ENCODE measurements at regions not wholly inside any gene's neighbourhood (a gene's known extent, or its start where the extent isn't known, plus 50 kb on each side); places are given as distances from the start of the nearest gene placed in this dataset.
"Not testable (repeated sequence)": the region's sequence is repeated elsewhere in the genome, so short reads cannot be mapped to it uniquely, and the experiment has no call there.

DNA sequence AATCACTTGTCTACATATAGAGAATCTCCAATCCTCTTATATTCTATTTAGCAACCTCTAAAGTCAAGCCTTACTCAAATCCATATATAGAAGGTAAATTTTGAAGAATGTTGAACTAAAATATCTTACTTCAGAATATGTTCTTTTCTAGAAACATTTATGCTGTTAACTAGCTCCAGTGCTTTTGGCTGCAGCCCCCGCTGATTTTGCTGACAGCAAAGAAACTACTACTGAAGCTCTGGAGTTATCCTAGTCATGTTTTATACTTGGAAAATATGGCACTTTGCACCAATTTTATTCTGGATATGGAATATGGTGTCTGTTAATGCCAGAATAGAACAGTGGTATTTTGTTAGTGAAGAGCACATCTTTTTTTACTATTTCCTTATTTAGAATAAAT, 212.4 kb upstream of the FSIP2 start:
- Mint-ChIP-seq H3K9me3 (peaks cover 6% of the 10 kb centered on the region), H3K27ac (no peak overlapping the region), H3K4me3 (no peak overlapping the region), H3K27me3 (no peaks in the 10 kb centered on the region), H3K36me3 (no peaks in the 10 kb centered on the region), H3K4me1 (no peaks in the 10 kb centered on the region)
- ATAC-seq: no peak

DNA sequence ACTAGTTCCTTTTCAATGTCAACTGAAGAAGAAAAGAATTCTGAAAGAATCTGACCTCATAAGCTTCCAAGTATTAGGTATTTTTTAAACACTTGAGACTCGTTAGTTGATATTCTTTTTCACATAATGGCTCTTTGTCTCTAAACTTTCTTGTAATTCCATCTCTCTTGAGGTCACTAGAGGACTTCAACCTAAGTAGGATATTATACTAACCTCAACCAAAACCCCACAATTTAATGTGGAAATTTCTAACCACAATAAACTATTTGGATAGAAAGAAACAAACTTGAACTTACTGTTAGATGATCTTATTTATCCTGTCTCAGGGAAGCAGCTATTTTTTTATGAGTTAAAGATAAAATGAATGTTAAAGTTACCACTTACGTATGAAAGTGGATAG, 206.9 kb upstream of the FSIP2 start:
- no peaks in the 10 kb centered on the region for H3K36me3 Mint-ChIP-seq
- no peaks in the 10 kb centered on the region for H3K4me1 Mint-ChIP-seq
- ATAC-seq: no peak
- H3K27me3 Mint-ChIP-seq: no peaks in the 10 kb centered on the region
- H3K27ac Mint-ChIP-seq: no peak overlapping the region
- H3K9me3 Mint-ChIP-seq: no peaks in the 10 kb centered on the region
- H3K4me3 Mint-ChIP-seq: no peak overlapping the region

DNA sequence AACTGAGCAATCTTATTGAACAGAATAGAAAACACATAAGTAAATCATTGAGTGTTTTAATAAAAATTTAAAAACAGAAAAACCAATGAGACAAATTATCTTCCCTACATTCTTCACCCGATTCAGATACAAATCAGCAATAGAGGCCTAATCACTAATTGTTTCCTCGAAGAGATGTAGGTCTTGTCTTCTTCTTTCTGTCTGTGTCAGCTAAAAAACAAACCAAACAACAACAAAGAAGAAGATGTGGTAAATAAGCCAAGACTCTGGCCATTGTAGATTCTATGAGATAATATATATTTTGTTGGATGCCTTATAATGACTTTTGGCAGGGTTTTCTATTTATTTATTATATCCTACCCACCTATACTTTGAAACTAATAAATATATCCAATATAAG, 200.9 kb upstream of the FSIP2 start:
- no peaks in the 10 kb centered on the region for H3K9me3 Mint-ChIP-seq
- H3K4me1 Mint-ChIP-seq: no peaks in the 10 kb centered on the region
- H3K27me3 Mint-ChIP-seq: no peaks in the 10 kb centered on the region
- no peak overlapping the region for H3K4me3 Mint-ChIP-seq
- H3K27ac Mint-ChIP-seq: no peak overlapping the region
- H3K36me3 Mint-ChIP-seq: no peaks in the 10 kb centered on the region
- no peak for ATAC-seq

DNA sequence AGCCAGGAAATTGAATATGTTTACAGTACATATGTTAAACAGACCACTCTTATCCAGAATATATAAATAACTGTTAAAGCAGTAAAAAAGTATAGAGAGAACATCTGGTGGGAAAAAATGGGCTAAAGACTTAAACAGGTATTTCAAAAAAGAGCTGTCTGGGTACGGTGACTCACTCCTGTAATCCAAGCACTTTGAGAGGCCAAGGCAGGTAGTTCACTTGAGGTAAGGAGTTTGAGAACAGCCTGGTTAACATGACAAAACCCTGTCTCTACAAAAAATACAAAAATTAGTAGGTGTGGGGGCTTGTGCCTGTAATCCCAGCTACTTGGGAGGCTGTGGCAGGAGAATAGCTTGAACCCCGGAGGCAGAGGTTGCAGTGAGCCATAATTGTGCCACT, 171.4 kb upstream of the FSIP2 start:
- no peaks in the 10 kb centered on the region for H3K4me1 Mint-ChIP-seq

GRCh38 chr2:185567940-185568339, 170.7 kb upstream of the FSIP2 start:
- no peak overlapping the region for H3K4me3 Mint-ChIP-seq
- no peak overlapping the region for H3K27ac Mint-ChIP-seq
- H3K36me3 Mint-ChIP-seq: no peaks in the 10 kb centered on the region
- no peaks in the 10 kb centered on the region for H3K4me1 Mint-ChIP-seq
- peak; percentile 12 for ATAC-seq
- H3K27me3 Mint-ChIP-seq: no peaks in the 10 kb centered on the region
- H3K9me3 Mint-ChIP-seq: peaks cover 2% of the 10 kb centered on the region

More for the DNA sequence above, 171.4 kb upstream of the FSIP2 start:
- no peaks in the 10 kb centered on the region for H3K36me3 Mint-ChIP-seq
- no peaks in the 10 kb centered on the region for H3K27me3 Mint-ChIP-seq
- peaks cover 2% of the 10 kb centered on the region for H3K9me3 Mint-ChIP-seq
- no peak overlapping the region for H3K27ac Mint-ChIP-seq
- H3K4me3 Mint-ChIP-seq: no peak overlapping the region
- no peak for ATAC-seq

DNA sequence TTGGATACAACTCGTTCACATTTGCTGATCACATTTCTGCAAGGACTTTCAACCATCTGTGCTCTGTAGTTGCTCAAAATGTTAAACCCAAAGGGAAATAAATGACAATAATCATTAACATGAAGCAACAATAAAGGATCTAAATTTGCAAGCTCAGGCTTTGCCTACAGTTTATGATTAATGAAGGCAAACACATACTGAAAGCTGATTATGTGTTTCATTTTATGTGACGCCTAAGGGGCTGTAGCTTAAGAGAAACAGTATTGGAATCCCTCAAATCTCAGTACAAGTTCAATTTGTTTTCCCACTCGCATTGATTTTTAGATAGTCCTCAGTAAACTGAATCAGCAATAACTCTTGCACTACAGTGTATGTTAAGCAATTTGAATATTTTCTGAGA, 160.3 kb upstream of the FSIP2 start:
- Mint-ChIP-seq H3K27me3 (no peaks in the 10 kb centered on the region), H3K36me3 (no peaks in the 10 kb centered on the region), H3K4me1 (no peaks in the 10 kb centered on the region), H3K4me3 (no peak overlapping the region), H3K9me3 (no peaks in the 10 kb centered on the region), H3K27ac (no peak overlapping the region)
- no peak for ATAC-seq

DNA sequence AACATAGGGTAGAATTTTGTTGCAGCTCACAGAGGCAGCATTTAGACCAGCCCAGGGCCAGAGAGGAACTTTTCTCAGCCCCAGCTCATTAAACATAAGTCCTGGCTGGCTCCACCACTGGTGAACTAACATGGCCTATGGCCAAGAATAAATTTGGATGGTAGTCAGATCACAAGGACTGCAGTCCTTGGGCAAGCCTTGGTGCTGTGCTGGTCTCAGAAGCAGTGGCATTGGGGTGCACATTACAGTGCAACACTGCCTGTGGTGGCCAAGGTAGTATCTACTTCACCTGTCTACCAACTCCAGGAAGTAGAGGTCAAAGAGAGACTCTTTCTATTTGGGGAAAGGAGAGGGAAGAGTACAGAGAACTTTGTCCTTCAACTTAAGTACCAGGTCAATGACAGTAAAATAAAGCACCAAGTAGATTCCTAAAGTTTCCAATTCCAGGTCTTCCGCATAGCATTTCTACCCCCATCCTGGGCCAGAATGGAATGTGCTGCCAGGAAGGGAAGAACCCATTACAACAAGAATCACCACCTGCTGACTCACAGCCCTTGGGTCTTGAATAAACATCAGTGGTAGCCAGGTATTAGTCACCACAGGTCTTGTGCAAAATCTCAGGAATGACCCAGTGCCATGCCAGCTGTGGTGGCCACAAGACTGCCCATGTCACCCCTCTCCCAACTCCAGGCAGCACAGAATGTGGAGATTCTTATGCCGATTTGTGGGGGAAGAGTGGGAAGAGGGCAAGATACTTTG, 155.4 kb upstream of the FSIP2 start:
- ATAC-seq: no peak
- no peak overlapping the region for H3K27ac Mint-ChIP-seq
- no peaks in the 10 kb centered on the region for H3K27me3 Mint-ChIP-seq
- peaks cover 6% of the 10 kb centered on the region for H3K9me3 Mint-ChIP-seq
- no peak overlapping the region for H3K4me3 Mint-ChIP-seq
- no peaks in the 10 kb centered on the region for H3K4me1 Mint-ChIP-seq
- no peaks in the 10 kb centered on the region for H3K36me3 Mint-ChIP-seq

- not testable (repeated sequence) for H3K4me3 Mint-ChIP-seq, H3K27me3 Mint-ChIP-seq, H3K4me1 Mint-ChIP-seq, H3K27ac Mint-ChIP-seq, ATAC-seq, H3K9me3 Mint-ChIP-seq, H3K36me3 Mint-ChIP-seq
These were observed 153.4 kb upstream of the FSIP2 start for GRCh38 chr2:185585165-185585564.

- H3K27me3 Mint-ChIP-seq, H3K27ac Mint-ChIP-seq, H3K36me3 Mint-ChIP-seq, H3K4me3 Mint-ChIP-seq, H3K9me3 Mint-ChIP-seq, ATAC-seq, H3K4me1 Mint-ChIP-seq: not testable (repeated sequence)
These were observed 147.3 kb upstream of the FSIP2 start for GRCh38 chr2:185591276-185591675.

DNA sequence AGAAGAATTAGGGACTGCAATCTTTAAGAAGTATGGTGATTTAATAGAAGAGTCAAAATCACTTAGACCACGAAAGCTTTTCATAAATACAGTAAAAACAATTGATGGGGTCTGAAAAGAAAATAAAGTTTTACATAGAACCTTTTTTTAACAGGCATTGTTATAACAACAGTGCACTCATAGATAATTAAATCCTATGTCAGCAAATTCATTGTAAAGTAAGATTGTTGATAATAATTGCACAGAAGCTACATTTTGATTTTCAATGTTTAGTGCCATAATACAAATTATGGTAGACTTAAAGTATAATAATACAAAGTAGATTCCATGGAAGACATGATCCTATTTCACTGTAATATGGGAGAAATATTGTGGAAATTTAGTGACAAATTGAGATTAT, 130.7 kb upstream of the FSIP2 start:
- H3K36me3 Mint-ChIP-seq: no peaks in the 10 kb centered on the region
- no peaks in the 10 kb centered on the region for H3K4me1 Mint-ChIP-seq
- H3K9me3 Mint-ChIP-seq: peaks cover under 1% of the 10 kb centered on the region
- H3K4me3 Mint-ChIP-seq: no peak overlapping the region
- H3K27ac Mint-ChIP-seq: no peak overlapping the region
- no peak for ATAC-seq
- H3K27me3 Mint-ChIP-seq: no peaks in the 10 kb centered on the region

GRCh38 chr2:185608799-185609198, 129.8 kb upstream of the FSIP2 start:
- no peak overlapping the region for H3K27ac Mint-ChIP-seq
- no peaks in the 10 kb centered on the region for H3K36me3 Mint-ChIP-seq
- peaks cover 5% of the 10 kb centered on the region for H3K9me3 Mint-ChIP-seq
- H3K4me3 Mint-ChIP-seq: no peak overlapping the region
- ATAC-seq: no peak
- H3K27me3 Mint-ChIP-seq: no peaks in the 10 kb centered on the region
- no peaks in the 10 kb centered on the region for H3K4me1 Mint-ChIP-seq

GRCh38 chr2:185610301-185610700, 128.3 kb upstream of the FSIP2 start:
- H3K9me3 Mint-ChIP-seq: peaks cover 10% of the 10 kb centered on the region
- H3K4me1 Mint-ChIP-seq: no peaks in the 10 kb centered on the region
- no peak for ATAC-seq
- no peaks in the 10 kb centered on the region for H3K27me3 Mint-ChIP-seq
- H3K27ac Mint-ChIP-seq: no peak overlapping the region
- H3K4me3 Mint-ChIP-seq: no peak overlapping the region
- H3K36me3 Mint-ChIP-seq: no peaks in the 10 kb centered on the region

- Mint-ChIP-seq H3K27me3 (no peaks in the 10 kb centered on the region), H3K27ac (no peak overlapping the region), H3K4me1 (no peaks in the 10 kb centered on the region), H3K4me3 (no peak overlapping the region), H3K9me3 (peaks cover 9% of the 10 kb centered on the region), H3K36me3 (no peaks in the 10 kb centered on the region)
- no peak for ATAC-seq
These were observed 120.0 kb upstream of the FSIP2 start for GRCh38 chr2:185618625-185619024.

- Mint-ChIP-seq H3K4me1 (no peaks in the 10 kb centered on the region), H3K27ac (no peak overlapping the region), H3K9me3 (no peaks in the 10 kb centered on the region), H3K27me3 (no peaks in the 10 kb centered on the region), H3K4me3 (no peak overlapping the region), H3K36me3 (no peaks in the 10 kb centered on the region)
- ATAC-seq: no peak
These were observed 113.0 kb upstream of the FSIP2 start for GRCh38 chr2:185625604-185626003.

GRCh38 chr2:185628985-185629384, 109.6 kb upstream of the FSIP2 start:
- Mint-ChIP-seq H3K27ac (no peak overlapping the region), H3K4me1 (no peaks in the 10 kb centered on the region), H3K9me3 (no peaks in the 10 kb centered on the region)

GRCh38 chr2:185633621-185634020, 105.0 kb upstream of the FSIP2 start:
- Mint-ChIP-seq H3K36me3 (no peaks in the 10 kb centered on the region), H3K4me3 (no peak overlapping the region), H3K4me1 (no peaks in the 10 kb centered on the region), H3K9me3 (no peaks in the 10 kb centered on the region), H3K27ac (no peak overlapping the region), H3K27me3 (no peaks in the 10 kb centered on the region)
- no peak for ATAC-seq

More at GRCh38 chr2:185628985-185629384, 109.6 kb upstream of the FSIP2 start:
- no peaks in the 10 kb centered on the region for H3K36me3 Mint-ChIP-seq
- no peaks in the 10 kb centered on the region for H3K27me3 Mint-ChIP-seq
- no peak for ATAC-seq
- H3K4me3 Mint-ChIP-seq: no peak overlapping the region

GRCh38 chr2:185638771-185639170, 99.8 kb upstream of the FSIP2 start:
- no peaks in the 10 kb centered on the region for H3K4me1 Mint-ChIP-seq
- H3K27ac Mint-ChIP-seq: no peak overlapping the region
- no peaks in the 10 kb centered on the region for H3K36me3 Mint-ChIP-seq
- no peak overlapping the region for H3K4me3 Mint-ChIP-seq
- no peaks in the 10 kb centered on the region for H3K27me3 Mint-ChIP-seq
- ATAC-seq: no peak
- no peaks in the 10 kb centered on the region for H3K9me3 Mint-ChIP-seq

Data from stimulated activated memory B cell treated with anti-CD40 and anti-IgM and Interleukin-4, amounts not matched to agents 10 μg/mL and 1 μg/mL and 100 μg/mL, for 72 hours (primary cell).